Fibroblast of skin of right quadriceps (primary cell): ENCODE measurements at regions not wholly inside any gene's neighbourhood (a gene's known extent, or its start where the extent isn't known, plus 50 kb on each side); places are given as distances from the start of the nearest gene placed in this dataset.
"Not testable (repeated sequence)": the region's sequence is repeated elsewhere in the genome, so short reads cannot be mapped to it uniquely, and the experiment has no call there.

Experiments used
- DNase-seq: peaks from one replicate; pipeline ENCODE4 v3.0.0-alpha.2; 2013

DNA sequence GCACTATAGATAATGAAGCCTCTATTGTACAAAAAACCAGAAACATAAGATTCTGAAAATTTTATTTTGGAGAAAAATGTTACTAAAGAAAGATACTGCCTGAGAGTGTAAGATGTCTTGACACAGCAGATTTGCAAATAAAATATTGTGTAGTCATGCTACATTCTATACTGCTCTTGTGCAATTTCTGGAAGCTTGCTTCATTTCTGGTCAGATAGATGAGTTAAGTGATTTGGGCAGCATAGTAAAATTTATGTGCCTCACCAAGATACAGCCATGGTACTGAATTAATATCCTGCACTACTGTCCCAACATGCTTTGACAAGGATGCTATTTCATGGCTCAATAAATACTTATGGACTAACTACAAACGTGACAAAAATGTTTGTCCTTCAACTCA lies 55.1 kb upstream of the STARD13 start:
- DNase-seq: peak; percentile 39

DNA sequence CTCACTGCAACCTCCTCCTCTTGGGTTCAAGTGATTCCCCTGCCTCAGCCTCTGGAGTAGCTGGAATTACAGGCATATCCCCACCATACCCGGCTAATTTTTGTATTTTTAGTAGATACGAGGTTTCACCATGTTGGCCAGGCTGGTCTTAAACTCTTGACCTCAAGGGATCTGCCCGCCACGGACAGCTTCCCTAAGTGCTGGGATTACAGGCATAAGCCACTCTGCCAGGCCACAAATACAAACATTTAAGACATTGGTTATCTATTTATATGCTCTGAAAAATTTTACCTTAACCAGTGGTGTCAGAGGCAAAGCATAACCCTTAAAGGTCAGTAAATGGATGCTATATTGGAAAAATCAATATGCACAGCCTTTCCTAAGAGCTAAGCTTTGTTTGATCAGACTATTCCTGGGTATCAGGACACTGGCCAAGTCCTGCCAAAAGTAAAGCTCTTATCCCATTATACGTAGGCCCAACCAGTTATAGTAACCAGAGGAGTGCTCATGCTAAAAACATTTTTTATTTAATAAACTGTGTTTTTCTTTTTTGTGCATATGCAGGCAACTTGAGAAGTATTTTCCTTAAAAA lies 56.4 kb upstream of the STARD13 start:
- DNase-seq: no peak

DNA sequence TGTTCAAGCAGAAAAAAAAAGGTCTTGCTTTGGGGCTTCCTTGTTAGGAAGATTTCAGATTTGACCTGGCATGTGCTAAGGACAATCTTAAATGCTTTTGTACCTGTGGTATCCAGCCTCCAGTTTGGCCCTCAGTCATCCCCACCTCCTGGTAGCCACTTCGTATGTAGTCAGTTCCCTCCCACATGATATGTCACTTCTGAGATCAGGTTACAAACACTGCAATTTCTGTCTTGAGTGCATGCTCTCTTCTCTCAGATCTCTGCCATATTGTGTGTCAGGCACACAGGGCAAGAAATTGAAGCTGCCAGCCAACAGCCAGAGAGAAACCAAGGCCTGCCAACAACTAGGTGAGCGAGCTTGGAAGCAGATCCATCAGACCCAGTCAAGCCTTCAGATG lies 60.3 kb upstream of the STARD13 start:
- DNase-seq: no peak

DNA sequence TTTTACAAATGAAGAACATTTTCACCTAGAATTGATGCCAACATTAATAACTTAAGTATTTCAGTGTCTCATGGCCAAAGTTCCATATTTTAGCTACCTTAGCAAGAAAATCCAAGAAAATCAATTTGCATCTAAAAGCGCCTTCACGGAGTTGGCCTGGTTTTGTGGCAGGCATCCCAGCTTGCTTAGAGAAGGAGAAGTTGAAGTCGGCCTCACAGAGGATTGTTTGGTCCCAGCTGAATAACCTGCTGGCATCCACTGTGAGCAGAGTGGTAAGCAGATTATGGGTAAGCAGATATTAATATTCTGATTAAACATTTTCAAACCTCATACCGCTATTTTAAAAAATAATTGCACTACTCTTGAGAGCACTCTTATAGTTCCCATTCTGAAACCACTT lies 62.3 kb upstream of the STARD13 start:
- DNase-seq: no peak

DNA sequence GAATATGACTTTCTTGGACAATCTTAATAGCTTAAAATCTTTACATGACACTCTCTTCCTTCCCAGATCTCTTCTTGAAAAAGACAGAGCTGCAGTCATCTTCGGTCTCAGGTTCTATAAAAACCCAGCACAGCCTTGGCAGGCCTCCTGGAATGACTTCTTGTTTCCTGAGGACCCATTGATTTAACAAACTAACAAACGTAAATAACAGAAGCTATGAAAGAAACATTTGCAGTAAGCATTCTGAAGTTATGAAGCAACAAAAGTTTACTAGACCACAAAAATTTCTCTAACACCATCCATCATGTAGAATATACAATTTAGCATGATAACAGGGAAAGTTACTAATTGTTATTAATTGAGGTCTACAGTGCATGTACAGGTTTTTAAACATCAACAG lies 62.8 kb upstream of the STARD13 start:
- DNase-seq: peak; percentile 76

DNA sequence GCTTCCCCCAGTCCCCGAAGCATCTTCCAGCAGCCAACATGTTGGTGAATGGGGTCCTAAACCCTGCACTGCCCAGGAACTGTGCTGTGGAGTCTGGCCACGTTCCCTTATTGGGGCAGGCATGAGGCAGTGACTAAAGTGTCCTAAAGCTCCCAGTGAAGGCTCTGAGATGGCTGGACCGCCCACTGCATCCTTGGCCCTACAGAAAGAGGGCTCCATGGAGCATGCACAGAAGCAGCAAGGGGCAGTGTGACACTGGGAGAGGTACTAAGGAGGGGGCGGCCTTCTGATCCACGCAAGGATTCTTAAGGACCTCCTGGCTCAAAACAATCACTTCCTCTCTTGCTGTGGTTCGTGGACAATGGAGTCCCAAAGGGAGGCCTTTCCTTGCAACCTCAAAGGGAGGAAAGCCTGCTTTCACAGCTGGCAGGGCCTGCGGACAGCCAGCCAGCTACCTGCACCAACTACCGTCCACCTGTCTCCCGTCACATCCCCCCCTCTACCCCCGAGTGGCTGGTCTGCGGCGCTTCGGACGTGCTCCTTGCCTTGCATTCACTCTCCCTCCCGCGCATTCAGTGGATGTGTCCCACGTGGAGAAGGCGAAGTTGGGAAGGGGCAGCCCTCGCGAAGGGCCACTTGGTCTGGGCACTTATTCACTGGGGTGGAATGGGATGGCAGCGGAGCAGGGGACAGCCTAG lies 63.9 kb upstream of the STARD13 start:
- no peak for DNase-seq

DNA sequence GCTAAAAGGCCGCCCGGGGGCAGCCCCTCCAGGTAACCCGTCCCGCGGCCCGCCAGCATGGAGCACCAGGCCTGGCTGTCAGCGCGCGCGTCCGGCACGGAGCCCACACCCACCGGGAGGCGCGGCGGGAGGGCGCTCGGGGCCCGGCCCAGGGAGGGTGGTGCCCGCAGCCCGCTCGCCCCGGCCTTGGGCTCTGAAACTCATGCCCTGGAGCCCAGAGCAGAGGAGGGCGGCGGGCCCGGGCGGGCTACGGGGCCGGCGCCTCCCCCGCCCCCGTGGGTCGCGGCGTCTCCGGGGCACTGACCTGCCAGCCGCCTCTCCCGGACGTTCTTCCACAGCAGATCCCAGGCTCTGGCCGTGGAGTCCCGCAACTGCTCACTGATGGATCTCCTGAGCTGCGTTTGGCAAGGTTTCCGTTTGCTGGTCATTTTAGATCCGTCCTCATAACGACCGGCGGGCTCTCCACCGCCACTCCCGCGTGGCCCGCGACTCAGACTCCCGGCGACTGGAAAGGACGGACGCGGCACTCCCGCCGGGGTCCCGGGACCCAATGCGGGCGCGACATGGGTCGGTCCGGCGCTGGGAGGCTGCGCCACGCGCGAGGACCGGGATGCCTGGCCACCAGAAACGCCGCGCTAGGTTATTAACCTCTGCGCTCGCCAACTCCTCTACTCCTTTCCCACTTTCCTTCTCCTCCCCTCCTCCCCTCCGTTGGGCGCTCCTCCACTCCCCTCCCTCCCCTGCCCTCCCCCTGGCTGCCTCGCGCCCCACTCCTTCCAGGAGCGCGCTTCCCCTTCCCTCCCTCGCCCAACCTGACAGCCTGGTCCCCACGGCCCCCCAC lies 64.7 kb upstream of the STARD13 start:
- DNase-seq: peak; percentile 13

DNA sequence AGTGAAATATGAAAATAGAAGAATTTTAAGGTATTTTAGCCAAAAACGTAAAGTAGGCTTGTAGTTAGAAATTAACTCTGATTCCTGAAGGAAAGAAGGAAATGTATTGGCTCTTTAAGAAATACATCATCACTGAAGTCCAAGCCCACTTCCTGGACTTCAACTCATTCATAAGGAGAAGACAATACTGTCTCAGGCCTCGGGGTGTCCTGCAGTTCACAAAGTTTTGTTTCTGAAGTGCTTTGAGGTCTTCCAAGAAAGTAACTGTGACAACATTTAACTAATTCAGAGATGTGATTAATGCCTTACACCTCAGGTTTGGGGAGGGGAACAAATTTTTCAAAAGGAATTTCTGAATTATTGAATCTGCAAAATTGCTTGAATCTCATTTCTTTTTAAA lies 65.8 kb upstream of the STARD13 start:
- no peak for DNase-seq

DNA sequence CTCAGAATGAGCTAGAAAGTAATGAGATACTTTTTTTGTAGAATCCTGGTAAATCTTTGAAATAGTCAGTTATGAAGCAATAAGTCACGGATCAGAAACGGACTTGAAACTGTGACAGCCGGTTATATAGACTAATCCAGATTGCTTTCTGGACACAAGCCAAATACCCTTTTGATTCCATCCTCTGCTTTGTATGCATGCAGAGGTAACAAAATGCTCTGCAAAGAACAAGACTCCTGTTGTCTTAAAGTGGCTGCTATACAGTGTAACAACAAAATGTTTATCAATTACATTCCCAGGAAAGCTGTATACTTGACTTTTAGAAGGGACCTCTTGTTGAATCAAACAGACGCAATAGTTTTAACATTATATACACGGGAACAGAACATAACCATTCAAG lies 66.5 kb upstream of the STARD13 start:
- DNase-seq: no peak

DNA sequence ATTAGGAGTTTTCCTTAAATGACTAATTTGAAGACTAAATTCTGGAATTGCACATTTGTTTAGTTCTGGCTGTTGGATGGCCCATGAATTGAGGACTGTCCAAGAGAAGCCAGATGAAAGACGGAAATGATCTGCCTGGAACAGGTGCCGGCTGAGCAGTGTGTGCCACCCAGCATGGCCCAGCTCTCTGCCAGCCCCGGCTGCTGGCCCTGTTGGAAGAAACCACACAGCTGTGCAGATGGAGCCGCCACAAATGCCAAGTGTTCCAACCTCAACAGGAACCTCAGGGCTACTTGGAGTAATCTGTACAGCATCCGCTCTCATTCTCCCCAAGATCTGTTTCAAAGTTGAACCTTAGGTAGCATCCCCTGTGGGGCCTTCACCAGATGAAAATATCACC lies 67.0 kb upstream of the STARD13 start:
- DNase-seq: no peak

DNA sequence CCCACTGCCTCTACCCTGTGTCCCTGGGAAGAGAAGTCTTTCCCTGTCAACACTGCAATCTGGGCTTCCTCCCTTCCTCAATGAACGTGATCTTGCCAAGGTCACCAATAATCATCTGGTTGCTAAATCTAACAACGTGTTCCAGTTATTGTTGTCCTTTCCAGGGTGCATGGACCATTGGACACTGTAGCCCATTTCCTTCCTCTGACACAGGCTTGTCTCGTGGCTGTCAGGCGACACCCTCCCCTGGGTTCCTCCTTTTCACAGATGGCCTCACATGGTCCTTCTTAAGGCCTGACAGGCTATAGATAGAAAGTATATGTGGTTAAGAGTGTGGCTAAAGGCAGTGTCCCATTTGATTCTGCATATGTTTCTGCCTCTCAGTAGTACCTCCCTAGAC lies 67.7 kb upstream of the STARD13 start:
- no peak for DNase-seq

DNA sequence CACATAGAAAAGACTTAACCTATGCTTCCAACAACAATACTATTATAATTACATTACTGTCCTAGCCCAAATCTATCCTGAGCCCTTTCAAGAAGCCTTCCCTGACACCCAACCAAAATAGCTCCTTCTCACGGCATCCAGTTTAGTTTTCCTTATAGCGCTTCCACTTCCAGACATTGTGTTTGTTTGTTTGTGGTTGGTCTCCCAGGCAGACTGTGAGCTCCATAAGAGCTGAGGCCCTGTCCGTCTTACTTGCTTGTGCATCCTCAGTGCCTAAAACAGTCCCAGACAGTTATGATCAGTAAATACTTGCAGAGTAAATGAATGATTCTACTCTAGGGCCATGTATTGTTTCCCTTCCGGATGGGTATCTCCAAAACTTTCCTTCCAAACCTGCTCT lies 68.1 kb upstream of the STARD13 start:
- no peak for DNase-seq

DNA sequence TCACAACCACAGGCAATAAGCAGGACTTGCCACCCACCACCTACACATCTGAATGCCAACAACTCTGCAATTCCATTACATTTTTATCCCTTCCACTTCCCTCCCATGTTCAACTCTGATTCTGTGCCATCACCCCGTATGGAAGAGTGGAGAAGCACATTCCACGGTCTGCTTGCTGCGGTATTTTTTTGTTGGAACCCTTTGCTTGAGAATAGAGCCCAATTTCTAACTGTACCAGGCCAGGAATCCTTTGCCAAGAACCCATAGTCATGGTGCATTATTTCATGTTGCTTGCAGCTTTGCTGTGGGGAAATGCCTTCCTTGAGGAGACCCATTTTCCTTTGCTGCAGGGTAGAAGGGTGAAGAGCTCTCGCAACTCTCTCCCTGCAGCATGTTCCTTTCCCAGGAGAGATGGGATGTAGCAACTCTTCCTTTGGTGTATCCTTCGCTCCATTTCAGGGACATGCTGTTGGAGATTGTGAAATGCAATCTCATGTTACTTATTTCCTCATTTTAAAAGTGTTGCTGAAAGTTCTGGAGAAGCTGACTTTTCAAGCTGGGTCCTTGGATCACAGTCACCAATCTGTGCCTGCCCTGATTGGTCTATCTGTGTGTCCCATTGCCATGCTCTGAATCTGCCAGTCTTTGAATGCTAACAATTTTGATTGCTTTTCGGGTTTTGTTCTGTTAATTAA lies 69.8 kb upstream of the STARD13 start:
- peak; percentile 29 for DNase-seq

DNA sequence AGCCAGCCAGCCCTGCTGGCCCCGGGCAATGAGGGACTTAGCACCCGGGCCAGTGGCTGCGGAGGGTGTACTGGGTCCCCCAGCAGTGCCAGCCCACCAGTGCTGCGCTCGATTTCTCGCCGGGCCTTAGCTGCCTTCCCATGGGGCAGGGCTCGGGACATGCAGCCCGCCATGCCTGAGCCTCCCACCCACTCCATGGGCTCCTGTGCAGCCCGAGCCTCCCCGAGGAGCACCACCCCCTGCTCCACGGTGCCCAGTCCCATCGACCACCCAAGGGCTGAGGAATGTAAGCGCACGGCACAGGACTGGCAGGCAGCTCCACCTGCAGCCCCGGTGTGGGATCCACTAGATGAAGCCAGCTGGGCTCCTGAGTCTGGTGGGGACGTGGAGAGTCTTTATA lies 72.5 kb upstream of the STARD13 start:
- DNase-seq: not testable (repeated sequence)

DNA sequence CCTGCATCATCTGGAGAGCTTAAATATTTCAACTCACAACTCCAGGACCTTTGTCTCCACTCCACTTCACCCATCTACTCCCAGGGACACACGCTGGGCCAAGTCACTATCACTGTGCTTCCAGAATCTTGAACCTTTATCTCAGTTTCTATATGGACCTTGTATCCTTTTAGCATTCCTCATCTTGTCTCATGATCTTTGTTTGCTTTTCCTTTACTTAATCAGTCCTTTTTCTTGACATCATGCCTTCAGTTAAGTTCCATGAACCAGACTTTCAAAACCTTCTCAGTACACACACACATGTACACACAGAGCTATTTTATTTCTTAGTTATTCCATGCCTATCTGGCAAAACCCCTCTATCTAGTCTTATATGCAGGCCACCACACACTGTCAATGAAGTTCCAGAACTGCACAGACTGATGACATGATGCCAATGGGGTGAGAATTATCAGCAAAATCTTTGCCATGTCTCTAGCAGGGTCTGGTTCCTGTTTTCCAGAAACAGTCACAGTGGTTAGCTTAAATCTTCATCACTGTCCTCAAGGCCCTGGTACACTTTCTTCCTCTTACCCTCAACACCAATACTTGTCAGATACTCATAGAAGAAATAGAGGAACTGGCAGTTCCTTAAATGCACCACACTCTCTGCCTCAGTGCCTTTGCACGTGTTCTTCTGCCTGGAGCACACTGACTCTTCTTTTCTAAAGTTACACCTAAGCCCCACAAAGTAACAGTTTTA lies 77.6 kb upstream of the STARD13 start:
- DNase-seq: no peak

DNA sequence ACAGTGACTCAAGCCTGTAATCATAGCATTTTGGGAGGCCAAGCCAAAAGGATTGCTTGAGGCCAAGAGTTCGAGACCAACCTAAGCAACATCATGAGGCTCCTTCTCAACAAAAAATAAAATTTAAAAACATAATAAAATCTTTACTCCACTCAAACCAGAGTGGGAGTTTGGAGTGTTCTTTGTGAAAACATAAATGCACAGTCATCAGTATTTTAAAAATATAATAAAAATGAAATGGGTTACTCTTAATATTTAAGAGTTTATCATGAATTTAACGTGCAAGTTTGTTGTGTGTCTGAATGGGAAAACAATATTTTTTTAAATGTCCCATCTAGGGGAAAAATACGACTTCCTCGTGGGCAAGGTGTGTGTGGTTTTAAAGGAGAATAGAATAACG lies 78.6 kb upstream of the STARD13 start:
- no peak for DNase-seq

DNA sequence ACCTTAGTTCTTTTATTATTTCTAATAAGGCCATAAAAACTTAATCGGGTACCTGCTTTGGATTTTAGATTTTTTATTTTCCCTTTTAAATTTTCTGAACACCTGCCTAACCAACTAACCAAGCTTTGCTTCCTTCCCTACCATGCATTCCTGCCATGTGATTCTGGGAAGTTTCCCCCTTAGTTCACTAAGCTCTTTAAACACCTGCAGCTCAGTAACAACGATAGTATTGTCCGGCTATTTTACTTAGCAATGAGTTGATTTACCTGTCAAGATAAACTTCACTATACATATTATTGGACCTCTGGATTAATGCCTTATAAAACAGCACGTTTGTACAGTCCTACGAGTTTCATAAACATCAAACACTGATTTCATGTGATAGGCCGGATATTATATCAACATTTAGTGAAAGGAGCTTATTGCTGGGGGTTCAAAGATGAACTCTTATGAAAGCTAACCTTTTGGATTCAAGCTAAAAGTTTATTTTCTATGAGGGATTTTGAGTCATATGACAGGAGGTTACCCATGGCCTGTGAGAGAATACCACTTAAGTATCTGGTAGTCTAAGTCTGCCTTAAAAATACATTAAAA lies 81.0 kb upstream of the STARD13 start:
- DNase-seq: no peak

DNA sequence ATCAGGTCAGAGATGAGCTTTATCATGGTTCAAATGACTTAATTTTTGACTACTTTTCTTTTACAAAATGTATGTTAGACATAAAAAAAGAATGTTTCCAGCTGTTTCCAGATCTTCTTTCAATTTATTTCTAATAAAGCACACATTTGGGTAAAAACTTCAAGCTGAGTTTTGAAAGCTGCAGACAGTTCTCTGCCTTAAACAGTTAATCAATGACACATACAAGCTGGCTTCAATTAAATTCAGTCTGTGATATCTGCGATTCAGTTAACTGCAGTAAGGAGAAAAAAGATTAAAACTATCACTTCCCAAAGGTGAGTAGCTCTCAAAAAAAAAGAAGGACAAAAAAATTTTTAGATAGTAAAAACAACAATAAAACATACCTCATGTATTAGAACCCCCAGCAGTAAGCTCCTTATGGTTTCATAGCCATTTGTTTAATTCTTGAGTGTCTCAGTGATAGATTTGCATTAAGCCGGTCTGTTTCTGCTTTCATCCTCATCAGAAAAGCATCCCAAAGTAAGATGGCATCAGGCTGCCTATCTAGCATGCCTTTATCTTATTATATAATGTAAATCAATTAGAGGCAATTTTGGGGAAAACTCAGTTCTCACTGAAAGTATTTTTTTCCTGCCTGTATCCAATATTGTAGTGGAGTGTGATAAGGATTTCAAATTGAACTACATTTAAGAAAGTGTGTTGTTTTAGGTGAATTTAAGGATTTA lies 81.8 kb upstream of the STARD13 start:
- peak; percentile 34 for DNase-seq

DNA sequence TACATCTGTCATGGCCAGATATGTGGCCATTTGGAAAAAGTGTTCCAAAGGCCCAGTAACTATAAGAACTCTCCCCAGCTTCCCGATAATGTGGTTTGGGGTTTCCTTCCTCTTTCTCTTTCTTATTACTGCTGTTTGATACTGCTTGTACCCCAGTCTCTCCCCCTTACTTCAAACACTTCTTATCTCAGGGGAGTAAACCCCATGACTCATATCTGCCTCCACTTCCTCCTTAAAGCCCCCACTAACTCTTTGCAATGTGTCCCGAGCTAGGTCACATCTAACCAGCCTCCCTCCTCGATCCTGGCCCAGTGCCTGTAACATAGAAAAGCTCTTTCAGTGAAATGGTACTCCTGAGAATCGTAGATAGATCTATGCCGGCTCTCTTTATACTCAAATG lies 82.4 kb upstream of the STARD13 start:
- DNase-seq: no peak

DNA sequence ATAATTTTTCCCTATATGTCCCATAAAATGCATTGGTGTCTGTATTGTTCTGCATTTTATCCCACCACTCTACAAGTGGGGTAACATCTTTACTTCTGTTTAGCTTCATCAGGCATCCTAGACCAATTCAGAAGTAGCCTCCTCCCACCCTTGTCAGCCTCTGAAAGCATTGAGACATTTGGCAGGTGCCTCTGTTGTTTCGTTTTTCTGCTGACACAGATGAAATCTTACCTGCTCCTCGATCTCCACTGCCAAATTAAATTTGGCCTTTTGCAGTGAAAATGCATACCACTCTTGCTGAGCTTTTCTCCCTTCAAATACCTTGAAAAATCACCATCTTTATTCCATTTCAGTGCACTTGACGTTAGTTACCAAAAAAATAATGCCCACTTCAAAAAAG lies 83.5 kb upstream of the STARD13 start:
- no peak for DNase-seq

DNA sequence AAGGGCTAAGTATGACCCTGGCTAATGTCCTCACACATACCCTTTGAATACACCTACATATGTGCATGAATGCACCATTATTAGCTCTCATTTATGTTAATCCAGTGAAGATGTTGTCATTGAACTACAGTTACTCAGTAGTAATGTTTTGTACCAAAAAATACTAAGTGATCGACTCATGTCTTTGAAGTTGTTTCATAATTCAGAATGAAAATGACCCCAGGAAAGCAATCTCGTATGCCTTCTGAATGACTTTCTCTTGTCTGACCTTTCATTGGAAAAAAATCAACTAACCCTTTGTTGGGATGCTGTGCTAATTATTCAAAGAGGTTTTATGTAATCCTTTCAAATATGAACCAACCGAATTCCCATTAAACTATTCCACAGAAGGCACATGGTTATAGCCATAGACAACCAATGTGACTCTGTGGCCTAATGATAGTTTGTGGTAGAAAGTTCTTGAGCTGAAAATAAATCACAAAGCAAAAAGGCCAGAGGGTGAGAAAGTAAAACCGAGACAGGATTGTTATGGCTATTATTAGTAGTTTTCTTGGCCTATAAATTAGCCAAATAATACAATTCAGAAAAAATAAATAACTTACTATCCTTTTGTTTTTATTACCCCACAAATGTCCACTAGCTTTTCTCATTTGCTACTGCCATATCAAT lies 86.8 kb upstream of the STARD13 start:
- DNase-seq: no peak
